T-helper 22 cell (primary cell): ENCODE measurements at regions not wholly inside any gene's neighbourhood (a gene's known extent, or its start where the extent isn't known, plus 50 kb on each side); places are given as distances from the start of the nearest gene placed in this dataset.
"Not testable (repeated sequence)": the region's sequence is repeated elsewhere in the genome, so short reads cannot be mapped to it uniquely, and the experiment has no call there.

ENCODE experiments used
- DNase-seq: peaks from one replicate; pipeline ENCODE4 v3.0.0-alpha.2; 2020; ENCODE audit warnings: low read depth

- DNase-seq: no peak
Measured at GRCh38 chr9:95784318-95784717, 91.2 kb upstream of the ERCC6L2 start.

GRCh38 chr9:95783426-95783975 lies 92.0 kb upstream of the ERCC6L2 start:
- DNase-seq: no peak

- no peak for DNase-seq
Measured at GRCh38 chr9:95780751-95781150, 94.7 kb upstream of the ERCC6L2 start.

GRCh38 chr9:95780121-95780520 lies 95.4 kb upstream of the ERCC6L2 start:
- DNase-seq: no peak

- not testable (repeated sequence) for DNase-seq
Measured at GRCh38 chr9:95779597-95779996, 95.9 kb upstream of the ERCC6L2 start.

GRCh38 chr9:95778957-95779356 lies 96.5 kb upstream of the ERCC6L2 start:
- no peak for DNase-seq

- DNase-seq: no peak
Measured at GRCh38 chr9:95777136-95777535, 98.4 kb upstream of the ERCC6L2 start.

- DNase-seq: no peak
Measured at GRCh38 chr9:95776176-95776575, 99.3 kb upstream of the ERCC6L2 start.

- no peak for DNase-seq
Measured at GRCh38 chr9:95775191-95775590, 100.3 kb upstream of the ERCC6L2 start.

- no peak for DNase-seq
Measured at GRCh38 chr9:95773053-95773418, 102.5 kb upstream of the ERCC6L2 start.

GRCh38 chr9:95772320-95773052 lies 103.0 kb upstream of the ERCC6L2 start:
- no peak for DNase-seq

- DNase-seq: no peak
Measured at GRCh38 chr9:95771556-95772246, 103.8 kb upstream of the ERCC6L2 start.

- DNase-seq: no peak
Measured at GRCh38 chr9:95770653-95771131, 104.8 kb upstream of the ERCC6L2 start.

GRCh38 chr9:95769909-95770433 lies 105.5 kb upstream of the ERCC6L2 start:
- DNase-seq: no peak

GRCh38 chr9:95769473-95769872 lies 106.0 kb upstream of the ERCC6L2 start:
- DNase-seq: no peak

GRCh38 chr9:95766906-95767305 lies 108.6 kb upstream of the ERCC6L2 start:
- DNase-seq: no peak

GRCh38 chr9:95764533-95765319 lies 110.8 kb upstream of the ERCC6L2 start:
- no peak for DNase-seq

GRCh38 chr9:95763983-95764382 lies 111.5 kb upstream of the ERCC6L2 start:
- no peak for DNase-seq

- DNase-seq: no peak
Measured at GRCh38 chr9:95763006-95763405, 112.5 kb upstream of the ERCC6L2 start.

GRCh38 chr9:95762322-95762721 lies 113.2 kb upstream of the ERCC6L2 start:
- DNase-seq: no peak

GRCh38 chr9:95760791-95761190 lies 114.7 kb upstream of the ERCC6L2 start:
- no peak for DNase-seq

GRCh38 chr9:95757439-95757838 lies 118.1 kb upstream of the ERCC6L2 start:
- DNase-seq: no peak
